Islet of Langerhans (tissue), 1 donor: ENCODE measurements at regions not wholly inside any gene's neighbourhood (a gene's known extent, or its start where the extent isn't known, plus 50 kb on each side); places are given as distances from the start of the nearest gene placed in this dataset.
"Not testable (repeated sequence)": the region's sequence is repeated elsewhere in the genome, so short reads cannot be mapped to it uniquely, and the experiment has no call there.

Experiments used
- FAIRE-seq: peaks from one replicate; lab custom pipeline; 2011; peaks lifted over from hg19 to GRCh38; lab: Jason Lieb, UNC

DNA sequence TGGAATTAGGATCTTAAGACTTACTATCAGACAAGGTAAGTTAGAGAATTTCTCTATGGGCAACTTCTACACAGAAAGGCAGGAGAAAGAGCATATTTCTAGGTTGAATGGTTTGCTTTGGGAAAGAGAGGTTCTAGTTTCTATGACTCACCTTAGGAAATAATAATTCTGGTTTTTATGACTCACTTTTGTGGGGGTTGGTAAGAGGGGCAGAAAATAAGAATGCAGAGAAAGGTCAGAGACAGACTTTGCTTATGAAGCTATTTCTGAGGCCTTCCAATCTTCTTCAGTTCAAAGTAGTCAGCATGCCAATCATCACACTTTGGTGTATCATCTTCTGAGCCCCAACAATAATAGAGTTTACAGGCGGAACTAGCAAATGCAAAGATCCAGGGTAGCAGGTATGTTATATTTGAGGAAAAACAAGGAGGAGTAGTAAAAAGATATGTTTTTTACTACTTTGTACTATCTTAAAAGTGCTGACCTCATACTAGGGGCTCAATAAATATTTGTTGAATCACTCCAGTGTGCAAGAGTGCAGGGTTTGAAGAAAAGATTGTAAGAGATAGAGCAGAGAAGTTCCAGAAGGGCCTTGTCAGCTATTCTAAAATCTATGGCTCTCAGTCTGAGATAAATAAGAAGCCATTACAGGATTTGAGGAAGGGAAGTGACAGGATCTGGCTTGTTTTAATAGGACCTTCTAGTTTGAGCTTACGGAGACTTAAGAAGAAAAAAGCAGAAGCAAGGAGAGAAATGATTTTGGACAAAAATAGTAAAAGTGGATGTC lies 56.7 kb upstream of the LRFN5 start:
- FAIRE-seq, result no peak

DNA sequence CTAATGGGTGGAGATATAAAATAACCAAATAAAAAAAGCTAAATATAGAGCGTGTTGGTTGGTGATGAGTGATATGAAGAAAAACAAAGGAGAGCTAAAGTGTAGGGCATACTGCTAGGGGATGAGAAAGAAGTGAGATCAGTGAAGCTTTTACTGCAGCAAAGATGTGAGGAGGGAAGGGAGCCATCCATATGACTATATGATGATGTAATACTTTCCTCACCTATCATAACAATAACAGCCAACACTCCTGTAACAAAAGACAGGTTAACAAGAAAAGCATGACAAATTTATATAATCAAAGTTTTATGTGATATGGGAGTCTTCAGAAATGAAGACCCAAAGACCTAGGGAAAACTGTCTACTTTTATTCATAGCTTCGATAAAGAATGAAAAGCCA lies 57.4 kb upstream of the LRFN5 start:
- no peak for FAIRE-seq

DNA sequence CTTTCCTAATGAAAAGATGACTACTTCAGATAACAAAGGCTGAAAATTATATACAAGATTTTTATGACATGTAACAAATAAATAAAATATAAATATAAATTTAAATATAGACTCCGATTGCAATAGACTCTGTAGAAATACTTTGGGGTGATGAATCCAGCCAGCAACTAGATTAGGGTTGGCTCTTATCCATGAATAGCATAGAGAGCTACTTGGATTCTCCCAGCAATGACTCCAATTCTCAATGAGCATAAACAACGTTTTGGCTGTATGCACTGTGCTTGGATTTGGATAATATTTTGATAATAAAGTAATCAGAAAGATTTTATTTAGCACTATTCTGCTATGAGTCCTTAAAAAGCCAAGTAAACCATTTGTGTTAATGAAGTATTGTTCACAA lies 58.0 kb upstream of the LRFN5 start:
- FAIRE-seq, result no peak

DNA sequence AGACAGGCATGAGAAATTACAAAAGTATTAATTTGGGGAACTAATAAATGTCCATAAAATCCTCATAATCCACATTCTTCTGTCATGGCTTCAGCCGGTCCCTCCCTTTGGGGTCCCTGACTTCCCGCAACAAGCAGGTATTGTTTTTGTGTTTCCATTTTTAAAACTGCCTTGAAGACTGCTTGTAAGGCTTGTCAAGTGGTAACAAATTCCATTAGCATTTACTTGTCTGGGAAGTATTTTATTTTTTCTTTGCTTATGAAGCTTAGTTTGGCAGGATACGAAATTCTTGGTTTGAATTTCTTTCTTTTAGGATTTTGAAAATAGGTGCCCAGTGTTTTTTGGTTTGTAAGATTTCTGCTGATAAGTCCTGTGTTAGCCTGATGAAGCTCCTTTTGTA lies 65.3 kb upstream of the LRFN5 start:
- no peak for FAIRE-seq

DNA sequence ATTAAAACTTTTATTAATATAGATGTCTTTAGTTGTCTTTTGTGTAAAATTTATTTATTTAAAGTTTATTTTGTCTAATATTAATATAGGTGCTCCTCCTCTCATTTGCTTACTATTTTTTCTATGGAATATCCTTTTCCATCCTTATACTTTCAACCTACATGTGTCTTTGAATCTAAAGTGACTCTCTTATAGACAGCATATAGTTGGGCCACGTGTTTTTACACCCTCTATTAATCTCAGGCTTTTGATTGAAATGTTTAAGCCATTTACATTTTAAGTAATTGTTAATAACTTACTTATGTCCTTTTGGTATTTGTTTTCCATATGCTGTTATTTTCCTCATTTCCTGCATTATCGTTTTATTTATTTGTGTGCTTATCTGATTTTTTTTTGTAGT lies 74.4 kb upstream of the LRFN5 start:
- FAIRE-seq, result no peak

DNA sequence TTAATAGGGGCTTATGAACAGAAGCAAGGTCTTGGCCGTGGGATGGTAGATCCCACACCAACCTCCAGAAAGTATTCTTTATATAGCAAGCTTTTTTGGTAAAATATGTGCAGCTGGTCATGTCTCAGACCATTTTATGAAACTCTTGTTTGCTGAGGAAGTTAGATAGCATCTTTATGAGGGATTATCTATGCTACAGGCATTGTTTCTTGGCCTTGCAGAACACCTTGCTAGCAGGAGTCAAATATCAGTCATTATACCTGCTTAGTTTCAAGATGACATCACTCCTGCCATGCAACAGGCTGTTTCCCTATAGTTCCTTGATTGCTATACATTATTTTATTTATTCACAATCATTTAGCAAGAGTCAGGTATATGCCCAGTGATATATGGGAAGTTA lies 84.8 kb upstream of the LRFN5 start:
- no peak for FAIRE-seq

DNA sequence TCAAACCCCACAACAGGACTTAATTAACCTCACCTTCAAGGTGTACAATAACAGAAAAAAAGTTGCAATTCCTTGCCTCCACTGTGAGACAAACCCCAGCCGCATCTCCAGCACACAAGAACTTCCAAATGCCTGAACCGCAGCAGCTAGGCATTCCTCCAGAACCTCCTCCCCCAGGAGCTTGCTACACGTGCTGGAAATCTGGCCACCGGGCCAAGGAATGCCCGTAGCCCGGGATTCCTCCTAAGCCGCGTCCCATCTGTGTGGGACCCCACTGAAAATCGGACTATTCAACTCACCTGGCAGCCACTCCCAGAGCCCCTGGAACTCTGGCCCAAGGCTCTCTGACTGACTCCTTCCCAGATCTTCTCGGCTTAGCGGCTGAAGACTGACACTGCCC lies 88.6 kb upstream of the LRFN5 start:
- not testable (repeated sequence) for FAIRE-seq

DNA sequence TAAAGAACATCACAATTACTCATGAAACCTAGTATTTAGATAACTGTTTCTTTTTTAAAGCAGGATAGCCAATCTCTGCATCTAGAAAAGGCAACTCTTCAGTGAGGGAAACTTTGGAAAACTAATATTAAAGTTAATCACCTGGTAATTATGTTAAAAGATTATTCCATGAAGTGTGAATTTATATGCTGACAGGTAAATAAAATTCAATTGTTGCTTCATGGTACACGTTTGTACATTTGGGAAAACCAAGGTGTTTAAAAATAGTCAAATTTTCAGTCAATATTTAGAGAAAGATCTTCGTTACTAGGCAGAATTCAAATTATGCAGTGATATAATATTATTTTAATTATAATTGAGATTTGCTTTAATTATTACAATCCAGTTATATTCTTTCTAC lies 100.1 kb upstream of the LRFN5 start:
- FAIRE-seq, result peak; percentile 41

DNA sequence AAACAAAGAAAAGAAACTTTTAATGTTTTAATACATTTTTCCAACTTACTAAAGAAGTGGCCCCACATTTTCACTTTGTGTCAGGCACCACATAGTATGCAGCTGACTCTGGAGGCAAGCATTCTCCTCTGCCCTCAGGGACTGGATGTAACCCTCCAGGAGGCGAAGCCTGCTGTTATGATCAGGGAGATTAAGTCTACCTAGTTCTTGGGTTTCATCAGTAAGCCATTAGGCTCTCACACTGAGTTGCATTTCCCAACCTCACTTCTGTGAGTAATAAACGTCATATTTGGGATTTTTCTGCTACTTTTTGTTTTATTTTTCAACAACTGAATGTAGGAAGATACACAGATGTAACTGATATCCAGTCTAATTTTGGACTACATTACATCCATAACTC lies 101.2 kb upstream of the LRFN5 start:
- FAIRE-seq, result no peak

DNA sequence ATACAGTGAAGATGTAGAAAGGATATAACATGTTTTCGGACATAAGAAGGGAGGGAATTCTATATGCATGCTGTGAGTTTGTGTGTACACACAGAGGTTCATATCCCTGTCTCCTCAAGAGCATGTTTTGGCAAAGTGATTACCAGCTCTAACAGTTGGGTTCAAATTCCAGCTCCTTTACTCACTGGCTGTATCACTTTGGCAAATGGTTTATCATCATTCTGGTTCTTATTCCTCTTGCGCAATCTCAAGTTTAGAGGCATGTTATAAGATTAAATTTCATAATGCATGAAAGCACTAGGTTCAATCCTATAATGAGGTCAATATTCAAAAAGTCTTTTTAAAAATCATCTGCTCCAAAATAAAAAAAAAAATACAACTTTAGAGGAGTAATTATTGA lies 107.7 kb upstream of the LRFN5 start:
- no peak for FAIRE-seq

DNA sequence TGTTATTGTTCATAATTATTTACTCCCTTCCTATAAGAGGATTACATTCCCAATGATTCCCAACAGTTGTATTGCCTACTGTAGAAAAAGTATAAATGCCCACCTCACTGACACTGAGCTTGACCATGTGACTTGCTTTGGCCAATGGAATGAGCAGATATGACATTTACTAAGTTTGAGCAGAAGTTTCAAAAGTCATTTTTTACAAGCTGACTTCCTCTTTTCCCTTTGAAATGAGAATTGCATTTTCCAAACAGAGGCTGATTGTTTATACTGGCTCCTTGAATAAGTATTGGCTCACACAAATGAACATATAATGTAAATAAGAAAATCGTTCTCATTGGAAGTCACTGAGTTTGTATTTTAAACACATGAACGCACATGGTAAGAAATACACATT lies 116.4 kb upstream of the LRFN5 start:
- FAIRE-seq, result no peak

DNA sequence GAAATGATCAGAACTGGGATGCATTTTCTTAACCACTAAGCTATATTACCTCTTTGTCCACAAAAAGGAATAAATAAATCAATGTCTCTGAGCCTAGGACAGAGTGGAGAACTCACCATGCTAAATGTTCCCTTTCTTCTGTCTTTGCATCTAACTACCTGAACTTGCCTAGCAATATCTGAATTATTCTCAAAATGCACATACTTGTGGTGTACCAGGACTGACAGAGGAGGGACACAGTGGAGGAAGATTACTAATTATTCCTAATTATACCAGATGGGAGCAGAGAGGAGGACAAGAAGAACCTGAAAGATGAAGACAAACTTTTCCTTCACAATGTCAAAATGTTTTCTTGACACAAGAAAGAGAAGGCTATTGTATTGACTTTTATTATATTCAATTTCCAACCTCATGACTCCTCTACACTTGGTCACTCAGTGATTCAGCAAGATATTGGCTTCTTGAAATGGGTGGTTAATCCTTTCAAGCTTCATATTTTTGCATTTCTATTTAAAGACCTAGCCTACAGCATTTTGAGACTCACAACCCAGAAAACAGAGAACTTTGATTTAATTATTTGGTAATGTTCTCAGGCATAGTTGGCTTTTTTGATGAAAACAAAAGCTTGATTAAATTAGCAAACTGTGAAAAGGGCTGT lies 117.2 kb upstream of the LRFN5 start:
- FAIRE-seq, result no peak

DNA sequence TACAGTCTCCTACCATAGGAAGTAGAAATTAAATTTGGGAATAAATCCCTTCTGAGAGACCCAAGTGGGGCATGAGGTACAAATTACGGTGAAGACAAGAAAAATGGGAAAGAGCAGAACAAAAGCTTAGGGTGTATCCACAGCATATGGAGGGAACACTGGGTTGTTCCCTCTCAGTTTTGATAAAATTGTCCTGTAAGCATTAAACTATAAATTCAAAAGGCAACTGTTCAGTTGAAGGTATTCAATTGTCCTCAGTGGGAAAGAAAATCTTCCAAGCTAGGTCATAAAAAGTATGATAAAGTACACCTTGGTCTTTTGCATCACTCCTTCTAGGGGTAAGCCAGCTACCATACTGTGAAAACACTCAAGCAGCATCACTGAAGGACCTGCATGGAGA lies 118.3 kb upstream of the LRFN5 start:
- no peak for FAIRE-seq

DNA sequence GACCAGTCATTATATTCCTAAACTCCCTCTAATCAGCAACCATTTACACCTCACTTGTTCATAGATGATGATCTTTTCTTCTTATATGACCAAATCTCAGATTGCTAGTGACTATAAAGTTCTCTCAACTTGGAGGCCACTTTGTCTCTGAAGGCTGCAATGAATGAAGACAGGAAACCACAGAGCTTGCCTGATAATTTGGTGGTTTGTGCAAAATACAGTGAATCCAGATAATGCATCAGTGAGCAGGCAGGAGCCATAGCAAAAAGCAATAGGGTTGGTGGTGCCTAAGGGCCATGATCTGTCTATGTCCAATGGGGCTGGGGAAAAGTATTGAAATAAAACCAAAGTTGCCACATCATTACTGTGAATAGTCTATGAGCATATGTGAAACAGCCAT lies 123.8 kb upstream of the LRFN5 start:
- FAIRE-seq, result no peak

DNA sequence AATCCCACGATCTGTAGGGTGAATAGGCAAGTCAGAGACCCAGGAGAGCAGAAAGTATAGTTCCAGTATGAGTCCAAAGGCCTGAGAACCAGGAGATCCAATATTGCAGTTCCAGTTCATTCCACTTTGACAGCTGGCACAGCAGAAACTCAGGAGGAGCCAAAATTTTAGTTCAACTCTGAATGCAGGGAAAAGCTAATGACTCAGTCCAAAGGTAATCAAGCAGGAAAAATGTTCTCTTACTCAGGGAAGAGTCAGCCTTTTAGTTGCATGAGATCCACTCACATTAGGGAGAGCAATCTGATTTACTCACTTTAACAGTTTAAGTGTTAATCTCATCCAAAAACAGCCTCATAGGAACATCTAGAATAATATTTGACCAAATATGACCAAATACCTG lies 130.2 kb upstream of the LRFN5 start:
- FAIRE-seq, result no peak

DNA sequence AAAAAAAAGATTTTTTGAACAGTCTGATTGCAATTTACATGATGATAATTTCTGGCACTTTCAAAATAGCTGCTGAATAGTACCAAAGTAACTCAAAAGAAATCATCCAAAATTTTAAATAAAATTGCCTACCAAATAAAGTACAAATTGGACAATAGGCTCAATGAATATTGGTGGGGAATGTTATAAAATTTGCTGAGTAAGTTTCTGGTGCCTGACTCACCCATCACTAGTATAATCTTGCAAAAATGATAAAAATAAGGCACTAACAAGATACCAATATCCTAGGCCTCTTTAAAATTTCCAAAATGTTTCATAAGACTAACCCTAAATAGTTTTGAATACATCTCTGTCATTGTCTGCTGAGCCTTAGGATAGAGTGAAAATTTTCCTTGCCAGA lies 145.3 kb upstream of the LRFN5 start:
- no peak for FAIRE-seq

DNA sequence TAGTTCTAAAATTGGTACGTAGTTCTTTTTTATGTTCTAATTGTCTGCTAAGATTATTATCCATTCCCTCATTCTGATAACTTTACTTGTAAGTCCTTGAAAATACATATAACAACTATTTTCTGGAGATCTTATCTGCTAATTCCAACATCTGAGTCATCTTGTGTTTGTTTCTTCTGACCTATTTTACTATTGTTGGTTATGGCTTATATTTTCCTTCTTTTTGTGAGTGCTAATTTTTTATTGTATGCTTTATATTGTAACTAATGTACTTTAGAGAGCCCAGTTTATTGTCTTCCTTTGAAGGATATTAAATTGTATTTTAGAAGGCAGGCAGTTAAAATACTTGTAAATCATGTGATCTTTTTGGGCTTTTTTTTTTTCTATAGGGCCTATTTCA lies 149.3 kb upstream of the LRFN5 start:
- no peak for FAIRE-seq

DNA sequence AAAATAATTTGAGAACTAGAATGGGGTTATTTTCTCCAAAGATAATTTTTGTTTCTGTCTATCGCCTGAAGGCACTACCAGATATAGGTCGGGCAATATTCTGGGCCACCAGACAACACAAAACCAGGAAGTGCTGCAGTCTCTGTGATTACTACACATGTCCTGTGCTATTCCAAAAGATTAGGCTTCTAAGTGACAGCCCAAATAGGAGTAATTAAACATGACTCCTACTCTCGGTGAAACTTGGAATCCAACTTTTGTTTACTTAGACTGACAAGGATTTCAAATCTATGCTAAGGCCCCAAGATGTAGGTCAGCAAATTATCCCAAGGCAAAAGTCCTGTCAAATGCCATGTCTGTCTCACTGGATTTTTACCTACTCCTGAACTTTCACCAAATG lies 157.6 kb upstream of the LRFN5 start:
- FAIRE-seq, result no peak

DNA sequence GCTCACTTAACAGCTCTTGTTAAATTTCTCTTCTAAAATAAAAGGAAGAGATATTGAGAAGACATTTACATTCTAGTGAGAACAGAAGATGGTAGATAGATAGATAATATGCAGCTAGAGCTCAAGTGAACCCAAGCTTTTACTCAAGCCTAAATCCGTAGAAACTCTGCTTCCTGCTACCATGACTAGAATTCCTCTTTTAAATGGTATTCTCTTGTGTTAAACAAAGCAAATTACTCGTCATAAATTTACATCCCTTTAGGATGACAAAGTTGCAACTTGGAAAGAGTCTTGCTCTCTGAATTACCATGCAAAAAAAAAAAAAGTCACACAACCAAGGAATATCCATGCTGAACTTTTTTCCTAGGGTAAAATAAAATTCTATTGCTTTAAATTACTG lies 160.7 kb upstream of the LRFN5 start:
- FAIRE-seq, result no peak

DNA sequence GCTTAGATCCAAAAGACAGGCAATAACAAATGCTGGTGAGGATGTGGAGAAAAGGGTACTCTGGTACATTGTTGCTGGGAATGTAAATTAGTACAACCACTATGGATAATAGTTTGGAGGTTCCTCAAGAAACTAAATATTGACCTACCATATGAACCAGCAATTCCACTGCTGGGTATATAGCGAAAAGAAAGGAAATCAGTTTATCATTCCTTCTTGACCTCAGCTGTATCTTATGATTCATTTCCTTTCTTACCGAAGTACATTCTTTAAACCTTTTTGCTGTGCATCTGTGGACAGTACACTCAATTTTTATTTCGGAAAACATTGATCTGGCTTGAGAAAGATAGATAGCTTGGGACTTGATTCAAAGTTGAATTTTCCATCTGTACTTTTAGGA lies 183.2 kb upstream of the LRFN5 start:
- FAIRE-seq, result no peak

DNA sequence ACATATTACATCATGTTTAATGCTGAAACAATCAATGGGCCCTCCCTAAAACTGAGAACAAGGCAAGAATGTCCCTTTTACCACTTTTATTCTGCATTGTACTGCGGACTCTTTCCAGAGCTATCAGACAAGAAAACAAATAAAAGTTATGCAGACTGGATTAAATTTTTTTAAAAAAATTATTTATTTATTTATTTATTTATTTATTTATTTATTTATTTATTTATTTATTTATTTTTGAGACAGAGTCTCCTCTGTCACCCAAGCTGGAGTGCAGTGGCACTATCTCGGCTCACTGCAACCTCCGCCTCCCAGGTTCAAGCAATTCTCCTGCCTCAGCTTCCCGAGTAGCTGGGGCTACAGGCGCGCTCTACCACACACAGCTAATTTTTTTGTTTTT lies 185.4 kb upstream of the LRFN5 start:
- FAIRE-seq, result not testable (repeated sequence)

DNA sequence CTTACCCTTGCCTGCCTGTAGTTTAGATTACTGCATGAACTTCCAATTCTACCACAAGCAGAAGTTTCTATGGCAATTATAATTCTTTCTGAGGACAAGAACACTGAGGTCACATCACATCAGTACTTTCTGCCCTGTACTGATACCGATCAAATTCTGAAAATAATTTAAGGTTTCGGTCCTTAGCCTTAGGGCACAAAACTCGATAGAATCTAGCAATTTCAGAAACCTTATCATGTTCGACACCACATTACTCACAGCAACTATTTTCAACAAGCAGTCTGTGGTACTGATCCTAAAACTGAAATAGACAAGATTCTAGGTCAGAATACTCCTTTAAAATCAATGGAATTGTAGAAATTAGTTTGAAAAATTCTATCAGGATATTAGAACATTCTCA lies 187.0 kb upstream of the LRFN5 start:
- no peak for FAIRE-seq

DNA sequence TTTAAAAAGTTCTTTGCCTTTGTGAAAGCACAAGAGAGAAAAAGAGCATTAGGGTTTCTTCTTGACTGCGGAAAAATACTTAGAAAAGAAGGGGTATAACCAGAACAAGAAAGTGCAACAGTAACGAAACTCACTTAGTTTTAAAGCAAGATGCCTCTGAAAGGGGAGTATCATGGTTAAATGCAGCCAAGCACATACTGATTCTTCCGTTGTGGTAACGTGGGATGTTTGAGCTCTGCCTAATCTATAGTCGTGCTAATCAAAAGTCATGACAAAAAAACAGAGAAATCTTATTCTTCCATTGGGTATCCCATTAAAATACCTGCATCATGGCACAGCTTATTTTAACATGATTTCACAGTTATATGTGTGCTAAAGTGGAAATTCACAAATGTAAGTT lies 187.8 kb upstream of the LRFN5 start:
- no peak for FAIRE-seq

DNA sequence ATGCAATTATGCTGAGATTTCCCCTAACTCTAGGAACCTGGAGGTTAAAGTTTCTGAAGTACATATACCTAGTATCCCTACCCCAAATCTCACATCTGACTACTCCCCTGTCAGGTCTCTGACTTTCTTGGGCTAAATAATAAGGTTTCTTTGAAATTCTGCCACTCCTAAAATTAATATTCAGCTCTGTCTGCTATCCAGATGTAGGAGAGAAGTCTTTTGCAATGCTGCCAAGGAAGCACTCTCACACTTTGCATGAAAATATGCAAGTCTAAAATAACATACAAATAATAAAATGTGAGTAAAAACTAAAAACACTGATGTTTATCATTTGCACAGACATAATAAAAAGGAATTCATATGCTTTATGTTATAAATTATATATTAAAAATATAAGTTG lies 196.9 kb upstream of the LRFN5 start:
- no peak for FAIRE-seq
